ENCODE measurements at regions not wholly inside any gene's neighbourhood (a gene's known extent, or its start where the extent isn't known, plus 50 kb on each side); places are given as distances from the start of the nearest gene placed in this dataset.

DNA sequence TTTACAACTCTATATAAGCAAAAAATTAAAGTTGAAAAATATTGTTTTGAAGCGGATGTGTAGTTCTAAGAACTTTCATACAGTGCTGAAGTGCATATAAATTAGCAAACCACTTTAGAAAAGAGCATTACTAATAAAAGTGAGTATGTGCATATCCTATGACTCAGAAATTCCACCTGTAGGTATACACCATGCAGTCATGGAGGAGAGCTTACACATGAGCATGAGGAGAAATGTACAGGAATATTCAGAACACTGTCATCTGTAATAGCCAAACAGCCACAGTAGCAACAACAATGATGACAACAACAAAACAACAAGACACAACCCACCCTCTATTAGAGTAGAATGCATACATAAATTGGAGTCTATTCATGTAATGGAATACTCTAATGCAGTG, 138.2 kb upstream of the ARRDC3 start (continued):
- TF ChIP-seq, protein P1, sequence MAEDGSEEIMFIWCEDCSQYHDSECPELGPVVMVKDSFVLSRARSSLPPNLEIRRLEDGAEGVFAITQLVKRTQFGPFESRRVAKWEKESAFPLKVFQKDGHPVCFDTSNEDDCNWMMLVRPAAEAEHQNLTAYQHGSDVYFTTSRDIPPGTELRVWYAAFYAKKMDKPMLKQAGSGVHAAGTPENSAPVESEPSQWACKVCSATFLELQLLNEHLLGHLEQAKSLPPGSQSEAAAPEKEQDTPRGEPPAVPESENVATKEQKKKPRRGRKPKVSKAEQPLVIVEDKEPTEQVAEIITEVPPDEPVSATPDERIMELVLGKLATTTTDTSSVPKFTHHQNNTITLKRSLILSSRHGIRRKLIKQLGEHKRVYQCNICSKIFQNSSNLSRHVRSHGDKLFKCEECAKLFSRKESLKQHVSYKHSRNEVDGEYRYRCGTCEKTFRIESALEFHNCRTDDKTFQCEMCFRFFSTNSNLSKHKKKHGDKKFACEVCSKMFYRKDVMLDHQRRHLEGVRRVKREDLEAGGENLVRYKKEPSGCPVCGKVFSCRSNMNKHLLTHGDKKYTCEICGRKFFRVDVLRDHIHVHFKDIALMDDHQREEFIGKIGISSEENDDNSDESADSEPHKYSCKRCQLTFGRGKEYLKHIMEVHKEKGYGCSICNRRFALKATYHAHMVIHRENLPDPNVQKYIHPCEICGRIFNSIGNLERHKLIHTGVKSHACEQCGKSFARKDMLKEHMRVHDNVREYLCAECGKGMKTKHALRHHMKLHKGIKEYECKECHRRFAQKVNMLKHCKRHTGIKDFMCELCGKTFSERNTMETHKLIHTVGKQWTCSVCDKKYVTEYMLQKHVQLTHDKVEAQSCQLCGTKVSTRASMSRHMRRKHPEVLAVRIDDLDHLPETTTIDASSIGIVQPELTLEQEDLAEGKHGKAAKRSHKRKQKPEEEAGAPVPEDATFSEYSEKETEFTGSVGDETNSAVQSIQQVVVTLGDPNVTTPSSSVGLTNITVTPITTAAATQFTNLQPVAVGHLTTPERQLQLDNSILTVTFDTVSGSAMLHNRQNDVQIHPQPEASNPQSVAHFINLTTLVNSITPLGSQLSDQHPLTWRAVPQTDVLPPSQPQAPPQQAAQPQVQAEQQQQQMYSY (CRISPR knock-in tag; IDR thresholded peaks at IDR 0.05) = no peak
- no peak for TF ChIP-seq CREM (CRISPR knock-in tag; IDR thresholded peaks at IDR 0.05)
- no peak for TF ChIP-seq MYBL2 (CRISPR knock-in tag; IDR thresholded peaks at IDR 0.05)
- no peak for TF ChIP-seq SOX15 (CRISPR knock-in tag; IDR thresholded peaks at IDR 0.05)
- TF ChIP-seq SP1 (CRISPR knock-in tag; conservative IDR thresholded peaks at IDR 0.05) = no peak
- TF ChIP-seq ZBTB43 (CRISPR knock-in tag; IDR thresholded peaks at IDR 0.05) = no peak
- TF ChIP-seq, protein P2, sequence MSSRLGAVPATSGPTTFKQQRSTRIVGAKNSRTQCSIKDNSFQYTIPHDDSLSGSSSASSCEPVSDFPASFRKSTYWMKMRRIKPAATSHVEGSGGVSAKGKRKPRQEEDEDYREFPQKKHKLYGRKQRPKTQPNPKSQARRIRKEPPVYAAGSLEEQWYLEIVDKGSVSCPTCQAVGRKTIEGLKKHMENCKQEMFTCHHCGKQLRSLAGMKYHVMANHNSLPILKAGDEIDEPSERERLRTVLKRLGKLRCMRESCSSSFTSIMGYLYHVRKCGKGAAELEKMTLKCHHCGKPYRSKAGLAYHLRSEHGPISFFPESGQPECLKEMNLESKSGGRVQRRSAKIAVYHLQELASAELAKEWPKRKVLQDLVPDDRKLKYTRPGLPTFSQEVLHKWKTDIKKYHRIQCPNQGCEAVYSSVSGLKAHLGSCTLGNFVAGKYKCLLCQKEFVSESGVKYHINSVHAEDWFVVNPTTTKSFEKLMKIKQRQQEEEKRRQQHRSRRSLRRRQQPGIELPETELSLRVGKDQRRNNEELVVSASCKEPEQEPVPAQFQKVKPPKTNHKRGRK (CRISPR knock-in tag; IDR thresholded peaks at IDR 0.05; ENCODE audit: borderline replicate concordance) = no peak
- no peak for TF ChIP-seq NR3C1 (CRISPR knock-in tag; conservative IDR thresholded peaks at IDR 0.05; ENCODE audit: low read depth)
- TF ChIP-seq, protein P3, sequence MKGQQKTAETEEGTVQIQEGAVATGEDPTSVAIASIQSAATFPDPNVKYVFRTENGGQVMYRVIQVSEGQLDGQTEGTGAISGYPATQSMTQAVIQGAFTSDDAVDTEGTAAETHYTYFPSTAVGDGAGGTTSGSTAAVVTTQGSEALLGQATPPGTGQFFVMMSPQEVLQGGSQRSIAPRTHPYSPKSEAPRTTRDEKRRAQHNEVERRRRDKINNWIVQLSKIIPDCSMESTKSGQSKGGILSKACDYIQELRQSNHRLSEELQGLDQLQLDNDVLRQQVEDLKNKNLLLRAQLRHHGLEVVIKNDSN (CRISPR knock-in tag; IDR thresholded peaks at IDR 0.05) = no peak
- TF ChIP-seq ZMAT4 (CRISPR knock-in tag; IDR thresholded peaks at IDR 0.05) = no peak
- TF ChIP-seq MAX (CRISPR knock-in tag; IDR thresholded peaks at IDR 0.05) = no peak

- no peak for DNase-seq (ENCODE audit: low spot score)
- Mint-ChIP-seq H3K4me3 (no peak overlapping the region), H3K9me3 (no peaks in the 10 kb centered on the region), H3K27ac (no peak overlapping the region), H3K4me1 (peaks cover 3% of the 10 kb centered on the region), H3K36me3 (no peaks in the 10 kb centered on the region), H3K27me3 (ENCODE audit: low read depth) (no peaks in the 10 kb centered on the region; the same call in 1 of the 2 replicates)
- CTCF ChIA-PET = interaction anchor here (1.3 kb wide), 1 partner anchor 128 kb away, joined by 3 read pairs; no protein-coding TSS in a partner anchor
- POLR2A ChIA-PET = no interaction called here
- peak; percentile 41; the same call in 1 of the 2 replicates for ATAC-seq
- no peak for TF ChIP-seq NR2C2 (CRISPR knock-in tag; IDR thresholded peaks at IDR 0.05)
- TF ChIP-seq OVOL2 (CRISPR knock-in tag; IDR thresholded peaks at IDR 0.05; ENCODE audit: borderline replicate concordance) = no peak
- no peak for TF ChIP-seq FOXP1 (CRISPR knock-in tag; IDR thresholded peaks at IDR 0.05; ENCODE audit: borderline replicate concordance)
- TF ChIP-seq AR (CRISPR knock-in tag; IDR thresholded peaks at IDR 0.05) = no peak
- no peak for TF ChIP-seq CREB1 (CRISPR knock-in tag; IDR thresholded peaks at IDR 0.05)
- no peak for TF ChIP-seq CBFB (CRISPR knock-in tag; IDR thresholded peaks at IDR 0.05; ENCODE audit: low read depth)
- TF ChIP-seq ZNF532 (CRISPR knock-in tag; IDR thresholded peaks at IDR 0.05; ENCODE audit: borderline replicate concordance) = no peak
- no peak for TF ChIP-seq ZNF121 (CRISPR knock-in tag; IDR thresholded peaks at IDR 0.05)
- no peak for TF ChIP-seq ZNF671 (CRISPR knock-in tag; IDR thresholded peaks at IDR 0.05)
- no peak for TF ChIP-seq E2F1 (CRISPR knock-in tag; IDR thresholded peaks at IDR 0.05)
These were observed 131.3 kb upstream of the ARRDC3 start for GRCh38 chr5:91514400-91514799.
